HG02981 (cell line): ENCODE measurements at regions not wholly inside any gene's neighbourhood (a gene's known extent, or its start where the extent isn't known, plus 50 kb on each side); places are given as distances from the start of the nearest gene placed in this dataset.

Source experiments
- ATAC-seq: cut with Tn5 transposase; IDR thresholded peaks from one replicate; pipeline ENCODE4 v1.9.1; 2021; ENCODE audit warnings: mild to moderate bottlenecking, moderate library complexity; ENCODE audit not compliant: unreplicated experiment

DNA sequence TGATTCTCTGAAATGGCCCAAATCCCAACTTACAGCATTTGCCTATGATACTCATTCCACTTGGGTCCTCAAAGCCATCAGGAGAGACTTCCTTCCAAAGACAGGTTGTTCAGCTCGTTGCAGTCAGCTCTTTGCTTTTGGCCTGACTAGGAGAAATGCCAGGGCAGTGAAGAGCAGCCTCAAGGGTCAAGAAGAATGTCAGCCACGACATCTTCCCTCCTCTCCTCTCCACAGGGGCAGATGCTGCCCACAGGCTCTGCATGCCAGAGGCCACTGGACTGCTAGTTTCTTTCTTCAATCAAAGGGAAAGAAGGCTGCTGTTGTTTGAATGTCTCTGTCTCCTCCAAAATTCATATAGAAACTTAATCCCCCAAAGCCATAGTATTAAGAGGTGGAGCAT, 201.7 kb upstream of the PFN2 start:
- no peak for ATAC-seq

DNA sequence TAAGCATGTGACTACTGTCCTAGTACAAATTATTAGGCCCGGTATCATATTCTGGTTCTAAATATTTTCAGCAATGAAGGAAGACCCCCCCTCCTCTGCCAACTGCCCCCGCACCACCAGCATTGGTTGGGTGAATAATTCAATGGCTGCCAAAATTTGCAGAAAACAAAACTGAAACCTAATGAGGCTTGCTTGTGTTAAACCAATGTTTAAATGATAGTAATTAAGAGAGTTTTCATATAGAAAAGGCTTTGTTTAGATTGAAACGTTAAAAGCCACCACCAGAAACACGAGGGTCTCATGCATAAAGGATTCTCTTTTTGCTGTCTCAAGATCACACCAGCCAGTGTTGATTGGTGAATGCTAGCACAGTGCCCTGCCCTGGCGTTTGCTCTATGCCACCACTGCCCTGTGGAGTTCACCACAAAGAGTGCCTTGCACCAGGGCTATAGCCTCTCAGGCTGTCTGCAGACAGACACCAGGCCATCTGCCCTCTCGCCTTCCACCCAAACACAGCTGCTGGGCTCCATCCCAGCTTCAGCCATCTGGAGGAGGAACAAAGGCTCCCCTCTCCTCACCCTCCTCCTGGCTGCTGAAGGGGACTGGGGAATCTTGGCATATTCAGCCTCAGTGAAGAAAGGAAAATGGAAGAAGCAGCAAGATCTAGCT, 200.3 kb upstream of the PFN2 start:
- ATAC-seq = no peak

DNA sequence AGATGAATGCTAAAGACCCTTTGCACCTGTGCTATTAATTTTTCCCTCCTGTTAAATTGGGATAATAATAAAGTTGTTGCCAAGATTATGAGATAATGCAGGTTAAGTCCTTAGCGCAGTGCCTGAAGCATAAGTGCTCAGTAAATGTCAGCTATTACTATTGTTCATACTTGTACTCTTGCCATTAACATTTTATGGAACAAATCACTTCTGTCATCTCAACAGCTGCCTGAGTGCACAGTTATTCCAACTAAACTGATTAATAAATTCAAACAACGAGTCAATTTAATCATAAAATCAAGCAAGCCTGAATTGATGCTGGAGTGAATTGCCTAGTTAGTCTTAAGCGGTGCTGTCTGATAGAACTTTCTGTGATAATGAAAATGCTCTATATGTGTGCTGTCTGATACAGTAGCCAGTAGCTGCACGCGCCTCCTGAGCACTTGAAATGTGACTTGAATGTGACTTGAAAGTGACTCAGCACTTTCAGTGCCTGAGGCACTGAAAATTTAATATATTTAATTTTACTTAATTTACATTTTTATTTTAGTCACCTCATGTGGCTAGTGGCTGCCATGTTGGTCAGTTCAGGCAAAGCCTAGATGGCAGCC, 198.7 kb upstream of the PFN2 start:
- ATAC-seq = no peak

DNA sequence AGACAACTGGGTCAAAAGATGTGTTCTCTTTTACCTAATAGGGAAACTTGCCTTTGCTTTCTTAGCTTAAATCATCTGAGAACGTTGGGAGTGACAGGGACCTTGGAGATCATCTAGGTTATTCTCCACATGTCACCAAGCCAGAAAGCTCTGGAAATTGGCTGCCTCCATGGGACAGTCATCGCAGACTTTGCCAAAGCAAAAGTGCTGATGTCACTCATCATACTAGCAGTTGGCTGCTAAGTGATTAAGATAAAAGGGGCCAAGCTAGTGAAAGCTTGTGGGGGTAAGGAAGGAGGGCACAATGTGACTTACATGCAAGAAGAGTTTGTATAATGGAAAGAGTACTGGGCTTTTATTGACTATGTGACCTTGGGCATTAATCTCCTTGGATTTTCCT, 198.0 kb upstream of the PFN2 start:
- no peak for ATAC-seq

DNA sequence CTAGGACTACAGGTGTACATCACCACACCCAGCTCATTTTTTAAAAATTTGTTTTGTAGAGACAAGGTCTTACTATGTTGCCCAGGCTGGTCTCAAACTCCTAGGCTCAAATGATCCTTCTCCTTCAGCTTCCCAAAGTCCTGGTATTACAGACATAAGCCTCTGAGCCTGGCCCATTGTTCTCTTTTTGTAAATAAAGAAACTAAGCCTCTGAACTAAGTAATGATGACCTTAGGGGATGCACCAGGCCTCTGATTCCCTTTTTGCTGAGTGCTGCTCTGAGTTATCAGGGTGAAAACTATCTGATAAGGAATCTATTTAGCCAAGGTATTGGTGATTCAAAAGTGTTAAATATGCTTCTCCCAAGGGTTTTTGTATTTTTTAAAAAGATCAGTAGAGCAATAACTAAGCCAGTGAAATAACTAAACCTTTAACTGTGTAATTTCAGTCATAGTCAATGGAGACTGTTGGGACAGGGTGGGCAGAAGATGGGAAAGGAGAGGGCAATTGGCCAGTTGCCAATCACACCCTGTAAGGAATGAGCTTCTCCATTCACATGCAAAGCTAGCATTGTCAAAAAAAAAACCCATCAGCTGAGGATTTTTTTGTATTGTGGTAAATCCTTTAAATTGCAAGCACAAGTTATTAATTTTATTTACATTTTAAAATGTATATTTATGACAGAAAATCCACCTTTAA, 194.8 kb upstream of the PFN2 start:
- ATAC-seq = no peak

DNA sequence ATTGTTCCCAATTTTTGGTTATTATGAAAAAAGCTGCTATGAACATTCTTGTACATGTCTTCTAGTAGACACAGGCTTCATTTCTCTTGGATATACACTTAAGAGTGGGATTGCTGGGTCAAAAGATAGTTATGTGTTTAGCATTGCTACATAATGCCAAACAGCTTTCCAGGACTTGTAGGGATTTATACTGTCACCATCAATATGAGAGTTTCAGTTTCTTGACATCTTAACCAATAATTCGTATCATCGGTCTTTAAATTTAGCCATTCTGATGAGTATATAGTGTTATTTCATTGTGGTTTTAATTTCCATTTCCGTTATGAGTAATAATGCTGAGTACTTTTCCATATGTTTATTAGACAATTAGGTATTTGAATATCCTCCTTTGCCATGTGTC, 190.3 kb upstream of the PFN2 start:
- no peak for ATAC-seq

DNA sequence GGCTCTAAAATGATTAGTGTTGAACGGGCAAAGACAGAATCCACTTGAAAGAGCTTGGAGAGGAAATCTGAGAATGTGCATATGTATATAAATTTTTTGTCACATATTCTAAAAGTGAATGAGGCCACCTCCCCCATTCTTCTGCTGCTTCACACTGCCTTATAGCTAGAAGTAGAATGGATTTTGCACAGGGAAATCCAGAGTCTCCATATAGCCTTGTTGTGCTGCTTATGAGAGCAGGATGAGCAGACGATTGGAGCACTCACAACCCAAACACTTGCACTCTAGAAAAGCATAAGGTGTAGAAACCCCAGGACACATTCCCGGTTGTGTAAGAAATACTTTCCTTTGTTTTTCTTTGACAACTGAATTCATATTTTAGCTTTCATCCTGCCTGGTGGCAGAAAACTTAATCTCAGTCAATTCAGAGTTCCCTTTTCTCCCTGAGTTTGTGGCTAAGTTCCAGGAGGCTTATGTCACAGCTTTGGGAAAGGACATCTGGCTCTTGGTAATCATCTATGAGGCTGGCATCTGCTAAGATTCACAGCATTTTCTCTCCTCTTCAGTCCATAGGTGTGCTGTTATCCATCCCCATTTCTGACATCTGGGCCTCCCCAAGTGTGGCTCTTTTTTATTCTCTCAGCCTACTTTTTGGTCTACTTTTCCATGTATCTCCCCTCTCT, 188.4 kb upstream of the PFN2 start:
- no peak for ATAC-seq

DNA sequence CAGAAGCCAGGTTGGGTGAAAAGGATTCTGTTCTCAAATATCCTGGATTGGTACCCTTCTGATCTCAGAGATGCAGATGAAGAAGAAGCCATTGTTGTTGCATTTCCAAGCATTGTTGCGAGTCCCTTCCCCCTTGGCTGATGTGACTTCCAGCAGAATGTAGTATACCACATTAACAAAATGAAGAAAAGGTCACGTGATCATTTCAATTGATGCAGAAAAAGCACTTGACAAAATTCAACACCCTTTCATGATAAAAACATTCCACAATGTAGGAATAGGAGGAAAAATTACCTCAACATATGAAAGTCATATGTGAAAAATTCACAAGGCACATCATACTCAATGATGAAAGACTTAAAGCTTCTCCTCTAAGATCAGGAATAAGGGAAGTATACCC, 181.9 kb upstream of the PFN2 start:
- no peak for ATAC-seq

DNA sequence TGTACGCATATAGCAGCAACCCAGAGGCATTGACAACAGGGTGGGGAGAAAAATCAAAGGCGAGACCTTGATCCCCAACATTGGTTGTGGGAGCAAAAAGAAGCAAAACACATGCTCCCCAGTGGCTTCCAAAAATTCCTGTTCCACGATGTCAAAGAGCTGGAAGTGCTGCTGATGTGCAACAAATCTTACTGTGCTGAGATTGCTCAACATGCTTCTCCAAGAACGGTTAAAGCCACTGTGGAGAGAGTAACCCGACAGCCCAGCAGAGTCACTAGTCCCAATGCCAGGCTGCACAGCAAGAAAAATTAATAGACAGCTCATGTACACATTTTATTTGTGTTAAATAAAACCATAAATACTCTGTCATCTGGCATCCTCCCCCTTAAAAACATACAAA, 179.9 kb upstream of the PFN2 start:
- no peak for ATAC-seq

DNA sequence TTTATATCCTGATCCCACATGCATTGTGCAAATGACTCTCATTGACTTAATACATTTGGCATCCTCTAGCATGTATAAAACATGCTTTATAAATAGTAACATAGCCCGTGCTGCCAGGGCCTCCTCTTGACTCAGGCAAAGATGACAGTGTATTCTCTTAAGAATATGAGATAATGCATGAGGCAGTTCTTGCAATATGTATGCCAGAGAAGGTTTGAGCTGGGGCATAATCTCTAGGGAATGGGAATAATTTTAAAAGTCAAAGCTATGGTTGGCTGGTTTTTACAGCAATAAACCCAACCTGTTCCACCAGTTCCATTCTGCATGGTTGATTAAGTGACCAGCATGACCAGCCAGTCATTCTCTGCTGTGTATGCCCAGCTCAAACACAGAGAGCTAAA, 179.0 kb upstream of the PFN2 start:
- ATAC-seq = no peak

DNA sequence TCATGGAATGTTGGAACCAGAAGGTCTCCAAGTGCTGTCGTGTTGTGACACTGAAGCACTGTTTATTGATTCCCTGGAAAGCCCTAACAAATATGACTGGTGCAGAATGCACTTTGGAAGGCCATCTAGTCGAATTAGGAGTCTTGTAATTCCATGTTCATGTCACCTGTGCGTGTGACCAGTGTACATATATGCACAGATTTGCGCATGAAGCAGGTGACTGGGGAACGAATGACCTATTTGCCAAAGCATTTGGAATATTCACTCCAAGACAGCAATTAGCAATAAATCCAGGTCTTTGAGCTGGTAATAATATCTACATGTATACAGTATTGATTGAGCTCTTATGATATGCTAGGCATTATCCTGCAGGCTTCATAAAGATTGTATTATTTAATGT, 177.5 kb upstream of the PFN2 start:
- no peak for ATAC-seq

DNA sequence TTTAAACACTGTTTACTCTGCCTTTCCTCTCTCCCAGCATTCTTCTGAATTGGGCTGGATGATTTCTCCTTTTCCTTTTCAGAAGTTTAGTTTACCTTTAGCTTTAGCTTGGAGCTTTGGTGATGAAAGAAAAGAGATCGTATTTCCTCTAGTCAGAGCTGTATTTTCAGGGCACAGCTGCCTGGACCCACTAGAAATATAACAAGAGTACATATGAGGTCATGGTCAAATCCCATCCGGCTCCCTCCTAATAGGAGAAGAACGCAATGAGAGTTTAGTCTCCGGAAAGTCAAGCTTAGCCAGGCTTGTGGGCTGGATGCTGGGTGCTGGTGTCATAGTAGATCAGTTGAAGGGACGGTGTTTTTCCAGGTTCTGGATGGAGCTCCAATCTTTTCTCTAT, 177.1 kb upstream of the PFN2 start:
- ATAC-seq = no peak

DNA sequence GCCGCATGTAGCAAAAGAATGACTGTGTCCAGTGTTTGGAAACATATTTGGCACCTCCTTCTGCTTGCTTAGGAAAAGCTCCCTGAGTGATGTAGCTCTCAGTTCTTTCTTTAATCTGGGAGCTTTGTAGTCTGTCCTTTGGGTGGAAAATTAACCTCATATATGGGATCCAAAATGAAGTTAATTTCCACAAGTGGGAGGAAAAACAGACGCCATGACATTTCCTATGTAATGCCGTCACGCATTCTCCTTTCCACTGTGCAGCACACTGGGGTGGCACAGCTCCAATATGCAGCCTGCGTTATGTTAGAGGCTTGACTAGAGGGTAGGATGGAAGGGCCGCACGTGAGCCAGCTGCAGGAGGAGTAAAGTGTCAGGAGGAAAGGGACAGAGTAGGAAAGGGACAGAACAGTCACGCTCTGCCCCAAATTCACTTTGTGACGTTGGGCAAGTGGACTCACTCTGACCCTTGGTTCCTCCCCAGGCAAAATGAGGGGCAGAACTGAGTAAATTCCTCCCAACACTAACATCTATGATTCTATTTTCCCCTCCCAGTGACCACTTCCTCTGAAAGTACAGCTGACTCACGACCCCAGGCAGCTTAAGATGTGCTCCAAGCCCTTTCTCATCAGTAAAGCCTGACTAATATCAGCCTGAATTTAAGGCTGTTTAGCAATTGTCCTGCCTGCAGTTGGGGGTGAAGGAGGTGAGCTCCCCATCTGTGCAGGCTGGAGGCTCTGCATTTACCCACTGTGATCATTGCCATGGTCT, 176.5 kb upstream of the PFN2 start:
- ATAC-seq = no peak

DNA sequence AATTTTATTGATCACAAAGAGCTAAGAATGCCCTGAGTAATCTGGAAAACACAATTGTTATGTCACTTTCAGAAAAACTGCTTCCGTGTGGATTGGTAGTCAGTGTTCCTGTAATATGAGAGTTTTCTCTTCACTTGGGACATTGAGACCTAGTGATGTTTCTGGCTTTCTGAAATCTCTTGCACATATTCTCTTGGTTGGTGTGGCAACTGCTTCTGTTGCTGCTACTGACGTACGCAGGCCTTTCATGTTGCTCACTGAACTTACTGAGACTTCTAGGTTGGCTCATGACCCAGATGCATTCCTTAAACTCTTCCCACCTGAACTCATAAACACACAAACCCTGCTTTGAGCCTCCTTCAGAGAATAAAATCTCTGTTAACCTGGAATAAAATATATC, 175.0 kb upstream of the PFN2 start:
- no peak for ATAC-seq

DNA sequence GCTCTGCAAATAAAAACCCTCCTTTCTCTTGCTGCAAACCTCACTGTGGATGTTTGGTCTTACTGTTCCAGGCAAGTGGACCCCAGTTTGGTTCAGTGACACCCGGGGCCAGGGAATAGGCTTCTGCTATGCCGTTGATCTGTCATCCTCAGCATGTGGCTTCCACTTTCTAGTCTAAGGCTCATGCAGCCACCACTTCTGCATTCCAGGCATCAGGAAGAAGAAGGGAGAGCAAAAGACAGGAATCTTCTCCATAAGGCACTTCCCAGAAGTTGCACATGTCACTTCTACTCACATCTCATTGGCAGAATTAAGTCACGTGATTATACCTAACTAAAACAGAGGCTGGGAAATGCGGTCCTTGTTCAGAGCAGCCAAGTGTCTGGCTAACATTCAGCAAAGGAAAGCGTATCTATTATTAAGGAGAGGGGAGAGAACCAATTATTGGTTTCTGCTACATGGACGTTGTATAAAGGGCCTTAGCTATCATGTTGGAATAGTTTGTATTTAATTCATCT, 173.6 kb upstream of the PFN2 start:
- no peak for ATAC-seq

DNA sequence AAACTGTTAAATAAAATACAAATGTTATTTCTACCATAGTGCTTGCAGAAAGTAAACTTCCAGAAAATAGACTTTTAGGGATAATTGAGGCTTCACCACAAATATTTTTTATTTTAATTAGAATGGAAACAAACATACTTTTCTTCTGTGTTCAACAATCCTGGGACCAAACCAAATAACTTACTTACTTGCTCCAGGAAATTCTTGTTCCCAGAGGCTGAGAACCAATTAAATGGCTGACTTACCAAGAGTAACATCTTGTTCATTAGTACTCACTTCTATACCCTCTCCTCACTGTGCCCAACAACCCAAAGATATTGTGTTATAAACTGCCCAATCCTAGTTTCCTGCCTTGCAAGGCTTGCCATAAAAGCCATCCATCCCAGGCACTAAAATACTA, 172.2 kb upstream of the PFN2 start:
- ATAC-seq = no peak

DNA sequence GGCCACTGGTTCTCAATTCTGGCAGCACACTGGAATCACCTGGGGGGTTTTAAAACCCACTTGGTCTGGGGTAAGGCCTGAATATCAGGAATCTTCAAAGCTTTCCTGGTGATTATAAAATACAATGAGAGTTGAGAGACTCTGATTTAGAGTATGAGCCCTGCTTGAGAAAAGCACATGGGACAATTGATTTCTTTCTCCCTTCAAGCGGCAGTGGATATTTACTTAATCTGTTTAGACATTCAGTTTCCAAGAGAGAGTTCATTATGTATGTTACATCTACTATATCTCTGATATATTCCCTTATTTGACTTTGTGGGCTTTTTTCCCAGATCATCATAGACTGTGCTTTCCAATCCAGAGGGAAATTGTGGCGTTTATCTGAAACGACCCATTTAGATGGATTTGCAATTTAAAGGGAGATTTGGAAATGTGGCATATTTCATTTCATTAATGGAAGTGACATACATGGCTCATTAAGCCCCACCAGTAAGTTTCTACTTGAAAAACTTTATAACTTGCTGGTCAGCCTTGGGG, 171.2 kb upstream of the PFN2 start:
- ATAC-seq = no peak

DNA sequence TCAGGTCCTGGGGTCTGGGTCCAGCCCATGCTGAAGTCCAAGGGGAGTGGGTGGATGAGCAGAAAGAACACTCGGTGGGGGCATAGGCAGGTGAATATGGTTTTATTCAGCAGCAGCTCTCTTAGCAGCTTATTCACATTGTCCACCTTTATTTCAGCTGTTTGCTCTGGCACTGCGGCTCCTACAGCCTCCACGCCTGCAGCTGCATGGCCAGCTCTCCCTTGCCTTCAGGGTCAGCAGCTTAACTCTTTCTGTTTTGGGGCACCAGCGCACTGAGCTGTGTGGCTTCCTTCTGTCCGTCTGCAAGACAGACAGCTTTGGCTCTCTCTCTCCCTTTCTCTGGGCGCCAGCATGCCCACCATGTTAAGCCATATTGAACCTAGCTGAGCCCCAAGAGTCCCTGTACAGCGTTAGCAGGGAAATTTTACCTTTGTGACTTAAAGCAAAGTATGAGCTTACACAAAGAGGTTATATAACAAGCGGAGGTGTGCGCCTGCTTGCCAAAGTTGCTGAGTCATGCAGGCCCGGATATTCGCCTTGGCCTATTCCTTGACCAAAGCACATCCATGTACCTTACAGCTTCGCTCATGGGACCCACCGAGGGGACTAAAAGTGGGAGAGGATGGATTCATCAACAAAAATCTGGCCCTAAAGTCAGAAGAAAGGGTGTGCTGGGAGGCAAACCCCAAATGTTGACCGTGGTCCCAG, 170.1 kb upstream of the PFN2 start:
- ATAC-seq = no peak

DNA sequence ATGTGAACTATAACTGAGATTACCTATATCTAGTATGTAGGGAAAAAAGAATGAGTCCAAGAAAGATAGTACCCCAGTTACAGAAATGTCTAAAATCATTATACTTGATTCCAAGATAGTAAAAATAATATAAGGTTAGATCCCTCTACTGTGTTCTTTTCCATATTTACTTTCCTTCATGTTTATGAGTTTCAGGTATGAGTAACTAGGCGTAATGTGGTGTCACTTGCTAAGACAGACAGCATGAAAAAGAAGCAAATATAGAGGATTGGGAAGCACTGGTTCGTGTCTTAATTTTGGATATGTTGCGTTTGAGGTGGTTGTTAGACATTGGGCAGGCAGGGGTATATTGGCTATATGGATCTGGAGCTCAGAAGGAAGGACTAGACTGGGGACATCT, 168.1 kb upstream of the PFN2 start:
- ATAC-seq = no peak

DNA sequence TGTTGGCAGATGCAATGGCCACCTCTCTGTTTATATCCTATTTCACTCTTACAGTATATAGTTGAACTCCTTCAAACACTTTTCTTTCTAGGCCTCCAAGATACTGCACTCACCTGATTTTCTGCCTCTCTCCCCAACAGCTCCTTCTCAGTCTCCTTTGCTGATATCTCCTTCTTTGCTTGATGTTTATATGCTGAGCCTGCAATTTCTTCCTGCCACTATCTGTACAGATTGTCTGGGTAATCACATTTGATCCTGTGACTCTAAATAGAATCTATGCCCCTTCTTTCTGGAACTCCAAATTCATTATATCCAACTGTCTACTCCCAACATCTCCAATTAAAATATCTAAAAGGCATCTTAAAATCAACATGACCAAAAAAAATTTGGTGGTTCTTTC, 165.5 kb upstream of the PFN2 start:
- no peak for ATAC-seq
